Loucy (cell line): ENCODE measurements at regions not wholly inside any gene's neighbourhood (a gene's known extent, or its start where the extent isn't known, plus 50 kb on each side); places are given as distances from the start of the nearest gene placed in this dataset.

Experiments
- EZH2phosphoT487 ChIP-seq: fragments of 200-600 bp; IDR thresholded peaks from 2 replicates; pipeline ENCODE4 v1.6.1; 2018; ENCODE audit warnings: antibody characterized with exemption, mild to moderate bottlenecking, moderate library complexity, borderline replicate concordance
- TF ChIP-seq, protein P1 (sequence below): fragments of 200-600 bp; sonication (generic); conservative IDR thresholded peaks from 2 replicates; pipeline ENCODE4 v1.5.1; 2014; ENCODE audit warnings: mild to moderate bottlenecking, antibody characterized with exemption, low read length

DNA sequence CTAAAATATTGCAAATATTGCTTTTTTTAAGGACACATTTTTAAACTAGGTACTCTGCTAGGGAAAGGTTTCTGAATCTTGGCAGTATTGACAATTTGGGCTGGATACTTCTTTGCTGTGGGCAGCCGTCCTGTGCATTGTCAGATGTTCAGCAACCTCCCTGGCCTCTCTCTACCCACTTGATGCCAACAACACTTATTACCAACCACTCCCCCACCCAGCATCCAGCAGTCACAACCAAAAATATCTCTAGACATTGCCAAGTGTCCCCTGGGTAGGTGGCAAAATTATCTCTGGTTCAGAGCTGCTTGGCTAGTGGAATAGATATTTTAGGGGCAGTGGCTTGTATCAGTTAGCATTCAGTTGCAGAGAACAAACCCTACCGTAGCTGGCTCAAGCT lies 114.3 kb upstream of the PNPT1 start:
- TF ChIP-seq, protein P1, sequence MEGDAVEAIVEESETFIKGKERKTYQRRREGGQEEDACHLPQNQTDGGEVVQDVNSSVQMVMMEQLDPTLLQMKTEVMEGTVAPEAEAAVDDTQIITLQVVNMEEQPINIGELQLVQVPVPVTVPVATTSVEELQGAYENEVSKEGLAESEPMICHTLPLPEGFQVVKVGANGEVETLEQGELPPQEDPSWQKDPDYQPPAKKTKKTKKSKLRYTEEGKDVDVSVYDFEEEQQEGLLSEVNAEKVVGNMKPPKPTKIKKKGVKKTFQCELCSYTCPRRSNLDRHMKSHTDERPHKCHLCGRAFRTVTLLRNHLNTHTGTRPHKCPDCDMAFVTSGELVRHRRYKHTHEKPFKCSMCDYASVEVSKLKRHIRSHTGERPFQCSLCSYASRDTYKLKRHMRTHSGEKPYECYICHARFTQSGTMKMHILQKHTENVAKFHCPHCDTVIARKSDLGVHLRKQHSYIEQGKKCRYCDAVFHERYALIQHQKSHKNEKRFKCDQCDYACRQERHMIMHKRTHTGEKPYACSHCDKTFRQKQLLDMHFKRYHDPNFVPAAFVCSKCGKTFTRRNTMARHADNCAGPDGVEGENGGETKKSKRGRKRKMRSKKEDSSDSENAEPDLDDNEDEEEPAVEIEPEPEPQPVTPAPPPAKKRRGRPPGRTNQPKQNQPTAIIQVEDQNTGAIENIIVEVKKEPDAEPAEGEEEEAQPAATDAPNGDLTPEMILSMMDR, result no peak
- TF ChIP-seq EZH2phosphoT487, result no peak
